CD4-positive, alpha-beta T cell treated with Interleukin-2 at 100 ng/mL for 4 hours (primary cell): ENCODE measurements at regions not wholly inside any gene's neighbourhood (a gene's known extent, or its start where the extent isn't known, plus 50 kb on each side); places are given as distances from the start of the nearest gene placed in this dataset.

Experiments
- DNase-seq: peaks from one replicate; pipeline ENCODE4 v3.0.0-alpha.2; 2020; ENCODE audit warnings: low spot score

GRCh38 chr13:22189176-22190048 is 518.5 kb downstream of the FGF9 start:
- DNase-seq = no peak

- DNase-seq = no peak
Observed at GRCh38 chr13:22193070-22193469, 522.2 kb downstream of the FGF9 start.

GRCh38 chr13:22194106-22194805 is 523.4 kb downstream of the FGF9 start:
- DNase-seq = no peak

- no peak for DNase-seq
Observed at GRCh38 chr13:22195726-22196125, 524.9 kb downstream of the FGF9 start.

- DNase-seq = no peak
Observed at GRCh38 chr13:22196777-22197176, 525.9 kb downstream of the FGF9 start.

- DNase-seq = no peak
Observed at GRCh38 chr13:22198001-22198400, 527.1 kb downstream of the FGF9 start.

GRCh38 chr13:22198641-22199217 is 527.9 kb downstream of the FGF9 start:
- no peak for DNase-seq

GRCh38 chr13:22200440-22200839 is 529.6 kb downstream of the FGF9 start:
- DNase-seq = no peak

GRCh38 chr13:22201375-22201925 is 530.6 kb downstream of the FGF9 start:
- no peak for DNase-seq

GRCh38 chr13:22210134-22210930 is 539.5 kb downstream of the FGF9 start:
- DNase-seq = no peak

- DNase-seq = no peak
Observed at GRCh38 chr13:22211876-22212275, 541.0 kb downstream of the FGF9 start.

GRCh38 chr13:22212576-22212975 is 541.7 kb downstream of the FGF9 start:
- DNase-seq = no peak

GRCh38 chr13:22214184-22214583 is 543.3 kb downstream of the FGF9 start:
- DNase-seq = no peak

GRCh38 chr13:22218797-22219196 is 547.9 kb downstream of the FGF9 start:
- DNase-seq = no peak

GRCh38 chr13:22219709-22220108 is 548.8 kb downstream of the FGF9 start:
- no peak for DNase-seq

- DNase-seq = no peak
Observed at GRCh38 chr13:22220151-22221135, 549.6 kb downstream of the FGF9 start.

GRCh38 chr13:22223411-22223810 is 552.5 kb downstream of the FGF9 start:
- DNase-seq = no peak

GRCh38 chr13:22226086-22226485 is 555.2 kb downstream of the FGF9 start:
- DNase-seq = no peak

GRCh38 chr13:22227895-22228294 is 557.0 kb downstream of the FGF9 start:
- DNase-seq = no peak

- no peak for DNase-seq
Observed at GRCh38 chr13:22229916-22230315, 559.0 kb downstream of the FGF9 start.

- no peak for DNase-seq
Observed at GRCh38 chr13:22232186-22232585, 561.3 kb downstream of the FGF9 start.
